ENCODE measurements at regions not wholly inside any gene's neighbourhood (a gene's known extent, or its start where the extent isn't known, plus 50 kb on each side); places are given as distances from the start of the nearest gene placed in this dataset.
A peak's percentile ranks its signal among the peaks of the same experiment; 100 is the strongest.
"Not testable (repeated sequence)": the region's sequence is repeated elsewhere in the genome, so short reads cannot be mapped to it uniquely, and the experiment has no call there.

DNA sequence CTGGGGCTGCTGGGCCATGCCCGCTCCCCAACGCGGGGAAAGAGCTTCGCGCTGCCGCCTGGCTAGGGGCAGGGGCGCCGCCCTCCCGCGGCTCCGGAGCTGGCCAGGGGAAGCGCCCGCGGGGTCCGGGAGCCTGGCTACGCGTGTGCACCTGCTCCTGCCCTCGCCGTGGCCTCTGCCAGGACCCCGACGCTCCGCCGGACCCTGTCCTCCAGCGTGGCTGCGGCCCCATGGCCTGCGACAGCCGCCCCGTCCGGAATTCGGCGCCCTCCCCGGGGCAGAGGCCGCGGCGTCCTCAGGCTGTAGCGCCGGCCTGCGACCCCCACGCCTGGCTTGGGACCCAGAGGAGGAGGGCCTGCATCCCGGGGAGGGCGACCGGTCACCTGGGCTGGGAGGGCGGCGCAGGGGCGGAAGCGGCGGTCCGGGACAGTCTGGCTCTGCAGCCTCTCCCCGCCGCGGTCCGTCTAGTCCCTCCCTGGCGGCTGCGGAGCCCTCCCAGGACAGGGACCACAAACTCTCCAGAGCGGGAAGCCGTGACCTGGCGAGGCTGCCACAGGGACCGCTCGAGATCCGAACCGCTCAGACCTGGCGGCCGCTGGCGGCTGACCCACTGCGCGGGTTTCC is 85.6 kb downstream of the ALG10 start:
- Histone ChIP-seq H2AFZ (ENCODE audit: low read length) (no peak overlapping the region), H3K27me3 (ENCODE audit: insufficient read depth, low read length) (no peaks in the 10 kb centered on the region), H3K4me2 (ENCODE audit: insufficient read depth, low read length) (no peak overlapping the region), H3K36me3 (ENCODE audit: insufficient read depth, low read length) (no peaks in the 10 kb centered on the region), H3K4me1 (ENCODE audit: insufficient read depth, low read length) (no peaks in the 10 kb centered on the region), H3K4me3 (ENCODE audit: insufficient read depth, low read length) (no peak overlapping the region), H3K79me2 (ENCODE audit: insufficient read depth, low read length) (no peaks in the 10 kb centered on the region), H4K20me1 (ENCODE audit: insufficient read depth, low read length) (no peaks in the 10 kb centered on the region), H3K27ac (ENCODE audit: low read depth, low read length) (no peak overlapping the region), H3K9me3 (ENCODE audit: low read depth, low read length) (no peaks in the 10 kb centered on the region)
- no peak for TF ChIP-seq CTCF (IDR thresholded peaks at IDR 0.05; ENCODE audit: extremely low read depth, low read depth, low read length)
- DNase-seq (ENCODE audit: insufficient read length, low spot score, missing footprints), result peak; percentile 60

DNA sequence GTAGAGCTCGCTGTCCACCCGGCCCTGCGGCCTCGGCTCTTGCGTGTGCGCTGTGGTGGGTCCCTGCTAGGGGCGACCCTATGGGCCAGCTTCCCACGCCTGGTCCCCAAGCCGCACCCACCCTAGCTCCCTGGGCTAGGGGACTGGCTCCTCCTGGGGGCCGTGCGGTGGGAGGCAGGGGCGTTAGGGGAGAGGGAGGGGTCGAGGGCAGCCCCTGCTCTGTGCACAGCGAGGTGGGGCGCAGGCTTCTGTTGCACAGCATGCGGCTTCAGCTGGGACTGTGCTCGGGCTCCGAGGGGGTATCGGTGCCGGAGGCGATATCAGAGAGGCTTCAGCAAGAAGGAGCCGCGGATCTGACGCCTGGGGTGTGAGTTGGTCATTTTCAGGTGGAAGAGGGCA is 86.1 kb downstream of the ALG10 start:
- H3K79me2 ChIP-seq (ENCODE audit: insufficient read depth, low read length), result no peaks in the 10 kb centered on the region
- no peak for DNase-seq (ENCODE audit: insufficient read length, low spot score, missing footprints)
- H2AFZ ChIP-seq (ENCODE audit: low read length), result no peak overlapping the region
- no peaks in the 10 kb centered on the region for H3K36me3 ChIP-seq (ENCODE audit: insufficient read depth, low read length)
- no peaks in the 10 kb centered on the region for H3K27me3 ChIP-seq (ENCODE audit: insufficient read depth, low read length)
- H3K4me1 ChIP-seq (ENCODE audit: insufficient read depth, low read length), result no peaks in the 10 kb centered on the region
- H3K27ac ChIP-seq (ENCODE audit: low read depth, low read length), result no peak overlapping the region
- no peak overlapping the region for H3K4me2 ChIP-seq (ENCODE audit: insufficient read depth, low read length)
- no peak overlapping the region for H3K4me3 ChIP-seq (ENCODE audit: insufficient read depth, low read length)
- TF ChIP-seq CTCF (IDR thresholded peaks at IDR 0.05; ENCODE audit: extremely low read depth, low read depth, low read length), result no peak
- no peaks in the 10 kb centered on the region for H4K20me1 ChIP-seq (ENCODE audit: insufficient read depth, low read length)
- H3K9me3 ChIP-seq (ENCODE audit: low read depth, low read length), result no peaks in the 10 kb centered on the region

GRCh38 chr12:34108967-34109366 is 86.7 kb downstream of the ALG10 start:
- Histone ChIP-seq H3K36me3 (ENCODE audit: insufficient read depth, low read length) (no peaks in the 10 kb centered on the region), H3K4me1 (ENCODE audit: insufficient read depth, low read length) (no peaks in the 10 kb centered on the region), H3K79me2 (ENCODE audit: insufficient read depth, low read length) (no peaks in the 10 kb centered on the region), H3K27ac (ENCODE audit: low read depth, low read length) (no peak overlapping the region), H3K27me3 (ENCODE audit: insufficient read depth, low read length) (no peaks in the 10 kb centered on the region), H3K9me3 (ENCODE audit: low read depth, low read length) (no peaks in the 10 kb centered on the region), H3K4me2 (ENCODE audit: insufficient read depth, low read length) (no peak overlapping the region), H2AFZ (ENCODE audit: low read length) (no peak overlapping the region), H4K20me1 (ENCODE audit: insufficient read depth, low read length) (no peaks in the 10 kb centered on the region), H3K4me3 (ENCODE audit: insufficient read depth, low read length) (no peak overlapping the region)
- no peak for TF ChIP-seq CTCF (IDR thresholded peaks at IDR 0.05; ENCODE audit: extremely low read depth, low read depth, low read length)
- DNase-seq (ENCODE audit: insufficient read length, low spot score, missing footprints), result no peak

DNA sequence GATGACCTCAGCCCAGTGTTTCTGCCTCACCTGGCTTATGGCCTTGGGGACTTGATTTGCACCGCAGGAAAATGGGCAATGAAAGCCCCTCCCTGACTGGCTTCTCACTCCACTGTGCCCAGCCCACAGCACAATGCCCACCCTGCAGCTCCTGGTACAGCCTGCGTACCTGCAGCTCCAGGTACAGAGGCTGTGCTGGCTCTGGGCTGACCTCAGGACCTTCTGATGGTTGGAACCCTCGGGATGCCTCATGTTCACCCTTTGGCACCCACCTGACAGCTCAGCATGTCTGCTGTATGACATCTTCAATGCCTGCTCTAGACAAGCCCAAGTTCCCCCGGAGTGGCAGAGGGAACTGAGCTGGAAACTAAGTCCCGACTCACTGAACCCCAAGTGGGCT is 87.1 kb downstream of the ALG10 start:
- Histone ChIP-seq H3K27ac (ENCODE audit: low read depth, low read length) (no peak overlapping the region), H4K20me1 (ENCODE audit: insufficient read depth, low read length) (no peaks in the 10 kb centered on the region), H2AFZ (ENCODE audit: low read length) (no peak overlapping the region), H3K4me3 (ENCODE audit: insufficient read depth, low read length) (no peak overlapping the region), H3K27me3 (ENCODE audit: insufficient read depth, low read length) (no peaks in the 10 kb centered on the region), H3K36me3 (ENCODE audit: insufficient read depth, low read length) (no peaks in the 10 kb centered on the region), H3K79me2 (ENCODE audit: insufficient read depth, low read length) (no peaks in the 10 kb centered on the region), H3K4me2 (ENCODE audit: insufficient read depth, low read length) (no peak overlapping the region), H3K9me3 (ENCODE audit: low read depth, low read length) (no peaks in the 10 kb centered on the region), H3K4me1 (ENCODE audit: insufficient read depth, low read length) (no peaks in the 10 kb centered on the region)
- DNase-seq (ENCODE audit: insufficient read length, low spot score, missing footprints), result no peak
- no peak for TF ChIP-seq CTCF (IDR thresholded peaks at IDR 0.05; ENCODE audit: extremely low read depth, low read depth, low read length)

GRCh38 chr12:34109909-34110531 is 87.7 kb downstream of the ALG10 start:
- H3K27me3 ChIP-seq (ENCODE audit: insufficient read depth, low read length); H3K36me3 ChIP-seq (ENCODE audit: insufficient read depth, low read length); H3K4me3 ChIP-seq (ENCODE audit: insufficient read depth, low read length); H3K9me3 ChIP-seq (ENCODE audit: low read depth, low read length); H2AFZ ChIP-seq (ENCODE audit: low read length); H3K4me2 ChIP-seq (ENCODE audit: insufficient read depth, low read length); H4K20me1 ChIP-seq (ENCODE audit: insufficient read depth, low read length); H3K27ac ChIP-seq (ENCODE audit: low read depth, low read length); H3K4me1 ChIP-seq (ENCODE audit: insufficient read depth, low read length); H3K79me2 ChIP-seq (ENCODE audit: insufficient read depth, low read length); DNase-seq (ENCODE audit: insufficient read length, low spot score, missing footprints): not testable (repeated sequence)
